GM18507 (cell line): ENCODE measurements at regions not wholly inside any gene's neighbourhood (a gene's known extent, or its start where the extent isn't known, plus 50 kb on each side); places are given as distances from the start of the nearest gene placed in this dataset.
"Not testable (repeated sequence)": the region's sequence is repeated elsewhere in the genome, so short reads cannot be mapped to it uniquely, and the experiment has no call there.

Experiments
- DNase-seq: peaks from one replicate; pipeline ENCODE4 v3.0.0; 2011; ENCODE audit warnings: low read depth; ENCODE audit not compliant: insufficient read length; ENCODE audit errors: extremely low spot score
- FAIRE-seq: peaks from 2 replicates; lab custom pipeline; 2011; peaks lifted over from hg19 to GRCh38; lab: Jason Lieb, UNC

DNA sequence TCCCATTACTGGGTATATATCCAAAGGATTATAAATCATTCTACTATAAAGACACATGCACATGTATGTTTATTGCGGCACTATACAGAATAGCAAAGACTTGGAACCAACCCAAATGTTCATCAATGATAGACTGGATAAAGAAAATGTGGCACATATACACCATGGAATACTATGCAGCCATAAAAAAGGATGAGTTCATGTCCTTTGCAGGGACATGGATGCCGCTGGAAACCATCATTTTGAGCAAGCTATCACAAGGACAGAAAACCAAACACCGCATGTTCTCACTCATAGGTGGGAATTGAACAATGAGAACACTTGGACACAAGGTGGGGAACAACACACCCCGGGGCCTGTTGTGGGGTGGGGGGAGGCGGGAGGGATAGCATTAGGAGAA lies 57.0 kb upstream of the NEUROD1 start:
- FAIRE-seq, DNase-seq: not testable (repeated sequence)

DNA sequence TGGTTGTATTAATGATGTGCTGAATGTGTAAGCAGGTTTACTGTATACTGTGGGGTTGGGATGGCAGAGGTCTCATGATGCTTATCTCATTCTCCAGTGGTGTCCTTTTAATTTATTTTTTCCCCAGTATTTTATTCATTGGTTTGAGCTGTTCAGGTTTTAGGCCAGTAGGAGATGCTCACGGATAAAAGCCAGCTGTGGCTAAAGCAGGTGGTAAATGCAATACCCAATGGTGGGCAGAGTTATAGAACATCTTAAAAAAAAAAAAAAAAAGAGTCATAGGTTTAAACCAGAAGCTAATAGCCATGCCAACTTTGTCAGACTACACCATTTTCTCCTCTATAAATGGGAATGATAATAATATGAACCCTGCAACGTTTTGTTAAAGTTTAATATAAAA lies 57.8 kb upstream of the NEUROD1 start:
- no peak for FAIRE-seq
- no peak for DNase-seq

DNA sequence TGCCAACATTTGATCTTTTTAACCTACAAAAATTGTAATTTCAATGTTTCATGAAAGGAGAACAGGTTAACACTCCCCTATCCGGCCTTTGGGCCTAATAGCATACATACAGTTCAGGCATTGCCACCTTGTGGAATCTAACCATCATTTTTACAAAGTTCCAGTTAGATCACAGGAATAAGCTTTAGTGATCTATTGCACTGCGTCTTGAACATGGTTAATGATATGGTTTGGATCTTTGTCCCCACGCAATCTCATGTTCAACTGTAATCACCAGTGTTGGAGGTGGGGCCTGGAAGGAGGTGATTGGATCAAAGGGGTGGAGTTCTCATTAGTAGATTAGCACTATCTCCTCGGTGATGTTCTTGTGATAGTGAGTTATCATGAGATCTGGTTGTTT lies 58.2 kb upstream of the NEUROD1 start:
- FAIRE-seq (no peak), DNase-seq (no peak)

DNA sequence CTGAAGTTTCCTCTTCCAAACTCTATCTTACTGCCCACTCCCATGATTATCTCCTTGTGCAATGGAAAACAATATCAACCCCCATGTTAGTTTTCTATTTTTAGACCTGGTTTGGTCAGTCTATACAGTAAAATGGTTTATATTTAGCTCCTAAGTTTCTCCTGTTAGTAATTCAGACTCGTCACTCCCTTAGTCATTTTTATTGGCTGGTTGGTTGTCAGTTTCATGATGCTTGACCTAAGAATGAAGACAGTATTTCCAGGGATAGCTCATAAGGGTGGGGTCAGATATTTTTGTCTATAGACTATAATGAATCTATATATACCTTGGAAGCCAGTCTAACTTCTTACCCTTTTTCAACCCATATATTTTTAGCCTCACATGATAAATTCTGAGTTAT lies 61.4 kb upstream of the NEUROD1 start:
- DNase-seq (no peak), FAIRE-seq (no peak)

DNA sequence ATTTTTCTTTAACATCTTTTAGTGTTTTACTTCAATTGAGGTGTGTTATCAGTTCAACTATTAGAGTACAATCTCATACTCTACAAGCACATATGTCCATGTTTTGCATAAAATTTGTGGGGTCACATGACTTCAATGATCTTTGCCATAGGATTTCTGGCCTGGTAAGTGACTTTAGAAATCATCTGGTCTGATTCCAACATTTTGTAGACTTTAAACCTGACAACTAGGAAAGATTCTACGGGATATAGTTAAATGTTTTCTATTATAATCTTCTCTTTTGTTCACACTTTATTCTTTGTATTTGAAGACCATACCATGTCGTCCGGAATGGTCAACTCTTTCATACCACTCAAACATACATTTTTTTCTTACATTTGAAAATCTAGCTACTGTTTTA lies 62.0 kb upstream of the NEUROD1 start:
- DNase-seq (no peak), FAIRE-seq (no peak)

DNA sequence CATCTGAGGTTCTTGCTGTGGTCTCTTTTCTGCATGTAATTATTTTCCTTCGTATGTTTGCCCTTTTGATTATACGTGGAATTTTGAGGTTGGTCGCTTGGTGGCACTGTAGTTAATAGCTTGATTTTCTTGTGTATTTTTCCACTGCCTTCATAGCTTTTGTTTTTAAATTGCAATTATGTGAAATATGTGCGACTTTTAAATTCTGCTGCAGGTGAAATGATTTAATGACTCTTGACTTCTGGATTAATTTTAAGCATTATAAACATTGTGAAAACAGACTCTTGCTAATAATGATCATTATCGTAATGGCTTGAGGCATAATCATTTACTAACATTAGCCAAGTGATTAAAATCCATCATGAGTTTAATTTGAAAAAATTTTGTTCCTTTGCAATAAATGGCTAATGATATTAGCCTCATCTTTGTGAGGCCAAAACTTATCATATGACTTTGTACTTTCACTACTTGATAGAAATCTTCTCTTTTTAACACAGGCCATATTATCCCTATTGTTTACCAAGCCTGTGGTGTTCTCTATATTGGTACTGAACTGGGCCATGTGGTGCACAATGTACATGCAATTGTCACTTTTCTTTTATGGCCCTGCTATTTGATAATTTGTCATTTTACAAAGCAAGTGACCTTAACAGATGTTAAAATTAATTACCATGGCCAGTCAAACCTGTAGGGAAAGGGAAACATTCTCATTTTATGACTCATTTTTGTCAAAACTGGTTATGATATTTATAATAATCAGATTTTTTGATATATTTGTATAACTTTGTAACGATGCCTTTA lies 62.8 kb upstream of the NEUROD1 start:
- DNase-seq (no peak), FAIRE-seq (peak; percentile 81)

DNA sequence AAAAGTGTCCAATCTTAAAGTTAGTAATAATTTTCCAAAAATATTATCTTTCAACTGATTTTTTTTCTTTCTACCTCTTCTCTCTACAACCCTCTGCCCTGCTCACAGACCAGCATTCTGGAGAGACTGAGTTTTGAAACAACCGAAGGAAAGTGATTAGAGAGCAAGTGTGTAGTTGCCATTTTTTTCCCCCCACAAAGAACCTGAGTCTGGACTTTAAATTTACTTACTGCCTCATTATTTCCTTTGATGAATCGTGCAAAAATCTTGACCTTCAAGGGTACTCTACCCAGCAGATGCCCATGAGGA lies 63.4 kb upstream of the NEUROD1 start:
- FAIRE-seq (no peak), DNase-seq (no peak)

DNA sequence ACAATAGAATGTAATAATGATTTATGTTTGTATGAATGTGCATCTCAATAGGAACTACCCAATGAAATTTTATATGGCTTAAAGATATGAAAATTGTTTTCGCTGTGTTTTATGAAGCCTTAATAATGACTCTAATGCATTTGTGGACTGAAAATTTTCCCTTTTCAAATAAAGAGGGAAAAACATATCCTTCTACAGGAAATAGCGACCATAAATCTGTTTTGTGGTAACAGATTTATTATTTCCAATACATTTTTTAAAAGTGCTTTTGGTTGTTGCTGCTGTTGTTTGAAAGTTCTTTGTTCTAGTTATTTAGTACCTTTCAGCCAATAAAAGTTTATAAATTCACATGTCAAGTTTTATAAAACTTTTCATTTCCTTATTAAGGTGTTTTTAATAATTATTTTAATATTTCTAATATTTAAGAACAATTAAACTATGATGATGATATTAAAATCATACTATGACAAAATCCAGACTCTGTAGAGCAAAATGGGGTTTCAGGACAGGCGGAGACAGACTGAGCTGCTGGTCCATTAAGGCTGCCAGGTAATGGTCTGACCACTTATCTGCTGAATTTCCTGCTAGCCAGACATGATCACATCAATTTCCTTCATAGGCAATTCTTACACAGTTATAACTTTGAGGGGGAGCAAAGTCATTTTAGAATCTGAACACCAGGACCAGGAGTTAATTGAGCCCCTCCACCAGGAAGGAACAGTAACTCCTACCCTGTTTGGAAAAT lies 65.7 kb upstream of the NEUROD1 start:
- FAIRE-seq (no peak), DNase-seq (no peak)

DNA sequence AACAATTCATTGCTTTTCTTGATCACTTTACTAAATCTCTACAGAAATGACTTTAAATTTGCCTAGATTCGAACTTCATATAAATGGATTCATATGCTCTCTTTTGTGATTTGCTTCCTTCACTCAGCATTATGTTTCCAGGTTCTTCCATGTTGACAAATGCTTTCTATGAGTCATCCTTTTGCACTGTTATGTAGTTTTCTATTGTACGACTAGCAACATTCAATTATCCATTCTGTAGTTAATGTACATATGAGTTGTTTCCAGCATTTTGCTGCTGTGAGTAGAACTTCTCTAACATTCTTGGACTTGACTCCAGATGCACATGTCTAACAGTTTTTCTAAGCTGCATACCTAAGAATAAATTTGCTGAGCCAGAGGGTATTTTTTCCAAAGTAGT lies 66.5 kb upstream of the NEUROD1 start:
- no peak for FAIRE-seq

DNA sequence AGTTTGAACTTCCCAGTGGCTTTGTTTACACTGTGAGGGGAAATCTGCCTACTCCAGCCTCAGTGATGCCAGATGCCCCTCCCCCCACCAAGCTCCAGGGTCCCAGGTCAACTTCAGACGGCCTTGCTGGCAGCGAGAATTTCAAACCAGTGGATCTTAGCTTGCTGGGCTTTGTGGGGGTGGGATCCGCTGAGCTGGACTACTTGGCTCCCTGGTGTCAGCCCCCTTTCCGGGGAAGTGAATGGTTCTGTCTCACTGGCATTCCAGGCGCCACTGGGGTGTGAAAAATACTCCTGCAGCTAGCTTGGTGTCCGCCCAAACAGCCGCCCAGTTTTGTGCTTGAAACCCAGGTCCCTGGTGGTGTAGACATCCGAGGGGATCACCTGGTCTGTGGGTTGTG lies 70.0 kb upstream of the NEUROD1 start:
- FAIRE-seq (no peak), DNase-seq (no peak)

More for the DNA sequence above, 66.5 kb upstream of the NEUROD1 start:
- no peak for DNase-seq

DNA sequence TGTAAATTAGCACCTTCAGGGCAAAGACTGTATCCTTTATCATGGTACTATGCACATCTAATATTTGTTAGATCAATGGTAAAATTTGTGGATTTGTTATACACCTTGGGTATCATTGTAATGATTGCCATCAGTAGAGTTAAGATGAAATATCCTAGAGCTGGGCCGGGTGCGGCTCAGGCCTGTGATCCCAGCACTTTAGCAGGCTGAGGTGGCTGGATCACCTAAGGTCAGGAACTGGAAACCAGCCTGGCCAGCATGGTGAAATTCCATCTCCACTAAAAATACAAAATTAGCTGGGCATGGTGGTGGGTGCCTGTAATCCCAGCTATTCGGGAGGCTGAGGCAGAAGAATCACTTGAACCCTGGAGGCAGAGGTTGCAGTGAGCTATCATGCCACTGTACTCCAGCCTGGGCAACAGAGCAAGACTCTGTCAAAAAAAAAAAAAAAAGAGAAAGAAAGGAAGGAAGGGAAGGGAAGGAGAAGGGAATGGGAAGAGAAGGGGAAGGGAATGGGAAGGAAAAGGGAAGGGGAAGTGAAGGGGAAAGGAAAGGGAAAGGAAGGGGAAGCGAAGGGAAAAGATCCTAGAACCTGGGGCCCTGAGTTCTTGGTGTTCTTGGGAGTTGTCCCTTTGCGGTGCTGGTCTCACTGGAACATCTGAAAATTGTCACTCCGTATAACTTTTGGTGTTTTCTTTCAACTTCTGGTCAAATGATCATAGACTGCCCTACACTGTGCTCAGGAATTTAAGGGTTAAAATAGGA lies 71.1 kb upstream of the NEUROD1 start:
- DNase-seq (no peak), FAIRE-seq (no peak)

DNA sequence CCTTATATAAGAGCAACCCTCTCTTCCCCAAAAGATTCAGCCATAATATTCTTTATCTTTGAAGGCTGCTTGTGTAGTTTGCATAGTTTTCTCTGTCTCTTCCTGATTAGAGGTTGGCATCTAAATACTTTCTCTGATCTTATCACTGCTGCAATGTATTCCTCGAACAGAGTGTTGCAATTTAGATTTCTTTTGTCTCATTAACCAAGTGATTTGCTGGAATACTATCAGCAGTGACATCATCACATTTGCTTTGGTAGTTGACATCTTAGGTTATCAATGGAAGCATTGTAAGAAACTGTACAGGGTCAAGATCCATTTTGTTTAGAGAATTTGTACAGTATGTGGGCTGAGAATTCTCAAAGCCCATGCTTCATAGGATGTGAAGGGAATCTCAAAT lies 72.0 kb upstream of the NEUROD1 start:
- DNase-seq (no peak), FAIRE-seq (no peak)

DNA sequence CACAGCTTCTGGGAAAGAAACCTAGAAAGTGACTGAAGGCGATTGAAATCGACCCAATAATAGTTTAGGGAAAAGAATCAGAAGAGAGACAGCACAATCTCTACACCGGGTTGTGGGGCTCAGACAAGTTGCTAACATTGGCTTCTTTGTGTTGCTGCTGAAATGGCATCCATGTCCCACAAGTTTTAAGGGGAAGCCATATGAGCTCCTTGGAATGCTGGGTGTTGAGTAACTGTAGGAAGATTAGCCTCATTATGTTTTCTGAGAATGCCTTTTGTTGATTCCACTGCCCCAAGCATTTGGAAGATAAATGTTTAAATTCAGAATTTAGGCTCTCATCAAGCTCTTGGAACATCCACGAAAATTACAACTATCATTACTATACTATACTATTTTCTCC lies 73.4 kb upstream of the NEUROD1 start:
- no peak for DNase-seq
- FAIRE-seq: no peak

DNA sequence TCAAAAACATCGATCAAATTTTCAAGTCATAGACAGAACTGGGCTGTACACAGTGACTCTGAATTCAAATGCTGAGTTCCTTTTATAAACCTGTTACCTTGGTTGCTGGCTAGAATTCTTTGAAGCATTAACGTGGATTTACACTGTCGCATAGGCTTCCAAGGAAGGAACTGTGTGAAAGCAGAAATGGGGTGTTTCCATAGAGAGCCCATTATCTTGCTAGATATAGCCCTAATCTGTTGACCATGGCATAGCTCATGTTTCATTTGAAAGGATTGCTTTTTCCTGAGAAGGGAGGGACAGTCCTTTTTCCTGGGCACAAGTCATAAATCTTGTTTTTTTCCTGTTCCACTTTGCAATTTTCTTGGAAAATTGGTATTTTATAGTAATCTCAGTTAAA lies 73.8 kb upstream of the NEUROD1 start:
- FAIRE-seq (no peak), DNase-seq (no peak)

DNA sequence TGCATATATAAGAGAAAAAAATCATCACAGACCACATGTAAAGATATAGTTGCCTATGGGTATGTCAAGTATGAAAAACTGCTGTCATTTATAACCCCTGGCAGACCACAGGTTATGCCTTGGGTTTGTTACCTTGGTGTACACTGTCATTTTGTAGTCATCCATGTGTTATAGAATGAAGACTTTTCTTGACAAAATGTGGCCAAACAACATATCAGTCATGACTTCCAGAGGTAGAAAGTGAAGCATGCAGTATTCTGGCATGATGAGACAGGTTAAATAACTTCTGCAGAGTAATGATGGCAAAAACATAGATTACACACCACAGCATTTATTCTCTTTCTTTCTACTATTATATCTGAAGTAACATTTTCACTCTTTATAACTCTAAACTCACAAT lies 74.9 kb upstream of the NEUROD1 start:
- FAIRE-seq (no peak), DNase-seq (no peak)

DNA sequence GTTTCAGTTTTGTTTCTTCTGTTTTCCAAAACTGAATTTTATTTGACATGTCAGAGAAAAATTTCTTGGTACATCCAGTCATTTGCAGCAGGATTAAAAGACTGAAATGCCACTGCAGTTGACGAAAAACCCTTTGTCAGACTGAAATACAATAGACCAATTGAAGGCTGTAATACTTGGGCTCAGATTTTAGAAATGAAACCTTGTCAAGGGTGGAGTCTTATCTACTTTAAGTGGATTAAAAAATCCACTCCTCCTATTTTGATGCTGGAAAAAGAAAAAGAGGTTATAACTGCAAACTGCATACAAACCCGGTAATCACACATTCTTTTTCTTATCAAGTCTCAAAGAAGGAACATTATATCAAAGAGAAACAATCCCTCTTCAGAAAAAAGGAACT lies 80.2 kb upstream of the NEUROD1 start:
- no peak for DNase-seq
- FAIRE-seq: no peak

DNA sequence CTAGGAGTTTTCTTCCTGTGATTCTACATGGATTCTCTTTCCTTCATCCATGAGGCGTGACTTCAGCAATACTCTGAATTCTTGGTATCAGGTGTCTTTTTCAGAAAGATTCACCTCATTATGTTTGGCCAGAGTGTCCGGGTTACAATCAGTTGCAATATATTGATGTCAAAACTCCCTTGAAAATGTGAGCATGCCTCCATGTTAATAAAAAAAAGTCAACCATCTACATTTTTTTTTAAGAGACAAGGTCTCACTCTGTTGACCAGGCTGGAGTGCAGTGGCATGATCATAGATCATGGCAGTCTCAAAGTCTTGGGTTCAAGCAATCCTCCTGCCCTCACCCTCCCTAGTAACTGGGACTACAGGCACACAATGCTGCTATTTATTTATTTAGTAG lies 80.9 kb upstream of the NEUROD1 start:
- no peak for DNase-seq
- no peak for FAIRE-seq

DNA sequence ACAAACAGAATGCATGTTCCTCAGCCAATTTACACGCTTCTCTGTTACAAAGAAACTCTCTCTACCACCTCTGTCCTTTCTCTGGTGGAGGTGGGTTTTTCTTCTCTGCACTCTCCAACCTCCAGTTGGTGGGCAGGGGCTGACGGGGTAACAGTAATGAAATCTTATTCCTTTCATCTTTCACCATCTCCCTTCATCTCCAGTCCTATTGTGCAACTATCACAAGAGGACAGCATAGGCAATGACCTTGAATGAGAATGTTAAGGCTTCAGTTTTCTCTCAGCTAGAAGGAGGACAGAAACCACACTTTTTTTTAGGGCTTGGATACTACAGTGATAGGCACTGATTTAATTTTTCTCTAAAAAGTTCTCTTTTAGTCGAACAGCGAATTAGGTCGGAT lies 81.7 kb upstream of the NEUROD1 start:
- FAIRE-seq (no peak), DNase-seq (no peak)

DNA sequence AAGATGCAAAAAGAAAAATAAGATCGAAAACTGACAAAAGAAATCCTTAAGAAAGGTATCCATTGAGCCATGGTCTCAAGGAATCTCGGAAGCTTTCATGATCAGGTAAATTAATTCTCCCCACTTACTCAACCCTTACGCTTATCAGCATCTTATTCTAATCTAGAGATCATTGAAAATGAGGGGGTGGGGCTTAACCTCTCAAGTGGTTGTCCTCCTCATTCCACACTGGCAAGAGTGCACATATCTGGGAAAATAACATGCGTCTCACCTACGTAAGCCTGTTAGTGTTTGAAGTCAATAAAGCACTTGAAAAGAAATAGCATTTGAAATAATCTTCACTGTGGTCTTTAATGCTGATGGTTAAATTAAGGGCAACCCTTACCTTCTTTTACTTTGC lies 82.5 kb upstream of the NEUROD1 start:
- FAIRE-seq (no peak), DNase-seq (no peak)

DNA sequence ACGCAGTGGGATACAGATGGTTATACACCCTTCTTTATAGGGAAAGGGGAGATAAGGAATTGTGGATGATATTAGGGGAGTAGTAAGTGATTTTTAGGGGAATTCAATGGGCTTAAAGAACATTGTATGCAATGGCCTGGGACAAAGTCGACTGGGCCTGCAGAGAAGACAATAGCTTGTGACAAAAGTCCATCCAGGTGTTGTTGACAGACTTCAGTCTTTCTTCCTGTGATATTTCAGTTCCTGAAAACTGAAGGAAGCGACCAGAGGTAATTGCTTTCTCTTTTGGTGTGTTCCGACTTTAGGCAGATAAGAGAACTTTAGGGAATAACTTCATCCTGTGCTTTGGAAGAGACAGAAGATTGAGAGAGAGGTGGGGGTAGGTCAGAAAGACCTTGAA lies 83.1 kb upstream of the NEUROD1 start:
- FAIRE-seq (no peak), DNase-seq (no peak)
